ENCODE measurements at regions not wholly inside any gene's neighbourhood (a gene's known extent, or its start where the extent isn't known, plus 50 kb on each side); places are given as distances from the start of the nearest gene placed in this dataset. TPM values are rescaled to one million over a fixed set of nuclear protein-coding genes. Genes with fewer than 3 reads are reported as not detected.

DNA sequence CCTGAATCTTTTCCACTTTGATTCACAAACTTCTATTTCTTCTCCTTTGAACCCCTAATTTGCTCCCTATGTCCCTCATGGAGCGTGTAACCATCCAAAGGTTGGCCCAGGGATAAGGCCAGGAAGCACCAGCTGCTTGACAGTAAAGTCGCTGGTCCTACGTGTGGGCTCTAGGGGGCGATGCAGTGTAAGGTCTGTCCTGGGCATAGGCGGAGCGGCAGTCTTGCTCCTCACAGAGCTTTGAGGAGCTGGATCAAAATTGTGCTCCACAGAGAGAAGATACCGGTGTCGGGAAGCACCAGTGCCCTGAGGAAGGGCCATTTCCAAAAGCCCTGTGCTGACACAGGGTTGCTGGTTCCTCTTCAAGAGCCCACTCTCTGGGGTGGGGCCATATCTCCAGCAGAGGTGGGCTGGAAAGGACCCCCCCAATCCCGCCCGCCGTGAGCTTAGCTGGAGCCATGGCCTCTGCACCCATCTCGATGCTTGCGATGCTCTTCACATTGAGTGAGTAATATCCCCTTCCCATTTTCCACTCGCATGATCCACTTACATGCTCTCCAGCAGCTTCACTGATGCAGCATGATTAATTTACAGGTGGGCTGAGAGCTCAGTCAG, 49.9 kb upstream of the OR4E1 start:
- Histone ChIP-seq H3K27ac (ENCODE audit: low read depth, low read length) (no peak overlapping the region), H3K27me3 (ENCODE audit: insufficient read depth, low read length) (no peaks in the 10 kb centered on the region), H3K4me3 (ENCODE audit: insufficient read depth, low read length) (no peak overlapping the region), H3K9me3 (ENCODE audit: low read depth, low read length) (no peaks in the 10 kb centered on the region), H3K4me1 (ENCODE audit: insufficient read depth, low read length) (no peaks in the 10 kb centered on the region), H2AFZ (ENCODE audit: low read length) (no peak overlapping the region), H3K79me2 (ENCODE audit: insufficient read depth, low read length) (no peaks in the 10 kb centered on the region), H3K36me3 (ENCODE audit: insufficient read depth, low read length) (no peaks in the 10 kb centered on the region), H3K4me2 (ENCODE audit: insufficient read depth, low read length) (no peak overlapping the region), H4K20me1 (ENCODE audit: insufficient read depth, low read length) (no peaks in the 10 kb centered on the region)
- DNase-seq (ENCODE audit: insufficient read length, low spot score, missing footprints) = peak; percentile 45
- TF ChIP-seq, protein P1, sequence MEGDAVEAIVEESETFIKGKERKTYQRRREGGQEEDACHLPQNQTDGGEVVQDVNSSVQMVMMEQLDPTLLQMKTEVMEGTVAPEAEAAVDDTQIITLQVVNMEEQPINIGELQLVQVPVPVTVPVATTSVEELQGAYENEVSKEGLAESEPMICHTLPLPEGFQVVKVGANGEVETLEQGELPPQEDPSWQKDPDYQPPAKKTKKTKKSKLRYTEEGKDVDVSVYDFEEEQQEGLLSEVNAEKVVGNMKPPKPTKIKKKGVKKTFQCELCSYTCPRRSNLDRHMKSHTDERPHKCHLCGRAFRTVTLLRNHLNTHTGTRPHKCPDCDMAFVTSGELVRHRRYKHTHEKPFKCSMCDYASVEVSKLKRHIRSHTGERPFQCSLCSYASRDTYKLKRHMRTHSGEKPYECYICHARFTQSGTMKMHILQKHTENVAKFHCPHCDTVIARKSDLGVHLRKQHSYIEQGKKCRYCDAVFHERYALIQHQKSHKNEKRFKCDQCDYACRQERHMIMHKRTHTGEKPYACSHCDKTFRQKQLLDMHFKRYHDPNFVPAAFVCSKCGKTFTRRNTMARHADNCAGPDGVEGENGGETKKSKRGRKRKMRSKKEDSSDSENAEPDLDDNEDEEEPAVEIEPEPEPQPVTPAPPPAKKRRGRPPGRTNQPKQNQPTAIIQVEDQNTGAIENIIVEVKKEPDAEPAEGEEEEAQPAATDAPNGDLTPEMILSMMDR (IDR thresholded peaks at IDR 0.05; ENCODE audit: extremely low read depth, low read depth, low read length) = peak; percentile 14

Small RNA genes lying in the stretch of these regions (small RNA-seq; reads per million reads assigned to genes)
- gene AC245505.1 (not detected), gene TRAJ30 (not detected), gene TRAJ31 (not detected), gene TRAJ32 (not detected), gene TRAJ33 (not detected), gene TRAJ34 (not detected), gene TRAJ35 (not detected), gene TRAJ36 (not detected), gene TRAJ37 (not detected), gene TRAJ38 (not detected), gene TRAJ39 (not detected), gene TRAJ40 (not detected), gene TRAJ41 (not detected), gene TRAJ42 (not detected), gene TRAJ43 (not detected), gene TRAJ44 (not detected), gene TRAJ45 (not detected), gene TRAJ46 (not detected), gene TRAJ47 (not detected), gene TRAJ48 (not detected), gene TRAJ49 (not detected), gene TRAJ50 (not detected), gene TRAJ51 (not detected), gene TRAJ52 (not detected), gene TRAJ53 (not detected), gene TRAJ54 (not detected), gene TRAJ55 (not detected), gene TRAJ56 (not detected), gene TRAJ57 (not detected), gene TRAJ58 (not detected), gene TRAJ59 (not detected), gene TRAJ60 (not detected), gene TRAJ61 (not detected), gene TRAV15 (not detected), gene TRDD1 (not detected), gene TRDD2 (not detected), gene TRDD3 (not detected), gene TRDJ1 (not detected), gene TRDJ2 (not detected), gene TRDJ3 (not detected), gene TRDJ4 (not detected), gene TRDV1 (not detected)

All from osteoblast (primary cell).